ENCODE measurements at regions not wholly inside any gene's neighbourhood (a gene's known extent, or its start where the extent isn't known, plus 50 kb on each side); places are given as distances from the start of the nearest gene placed in this dataset.

GRCh38 chr4:43837604-43838003 is 611.0 kb downstream of the KCTD8 start:
- DNase-seq = no peak

GRCh38 chr4:43842594-43842993 is 606.0 kb downstream of the KCTD8 start:
- DNase-seq = no peak

GRCh38 chr4:43843501-43843900 is 605.1 kb downstream of the KCTD8 start:
- DNase-seq = no peak

GRCh38 chr4:43846111-43846587 is 602.5 kb downstream of the KCTD8 start:
- no peak for DNase-seq

- no peak for DNase-seq
These were observed 594.9 kb downstream of the KCTD8 start for GRCh38 chr4:43853565-43854264.

- DNase-seq = no peak
These were observed 593.3 kb downstream of the KCTD8 start for GRCh38 chr4:43855283-43855682.

- DNase-seq = no peak
These were observed 583.9 kb downstream of the KCTD8 start for GRCh38 chr4:43864616-43865146.

- DNase-seq = no peak
These were observed 580.7 kb downstream of the KCTD8 start for GRCh38 chr4:43867908-43868307.

- no peak for DNase-seq
These were observed 573.0 kb downstream of the KCTD8 start for GRCh38 chr4:43875655-43876054.

- DNase-seq = no peak
These were observed 566.1 kb downstream of the KCTD8 start for GRCh38 chr4:43882470-43882869.

- DNase-seq = no peak
These were observed 562.4 kb downstream of the KCTD8 start for GRCh38 chr4:43886196-43886595.

- no peak for DNase-seq
These were observed 549.8 kb downstream of the KCTD8 start for GRCh38 chr4:43898836-43899235.

- DNase-seq = no peak
These were observed 545.2 kb downstream of the KCTD8 start for GRCh38 chr4:43903456-43903855.

- no peak for DNase-seq
These were observed 530.2 kb downstream of the KCTD8 start for GRCh38 chr4:43918377-43918776.

GRCh38 chr4:43932448-43932847 is 516.2 kb downstream of the KCTD8 start:
- no peak for DNase-seq

GRCh38 chr4:43943998-43944397 is 504.6 kb downstream of the KCTD8 start:
- DNase-seq = no peak

GRCh38 chr4:43959976-43960375 is 488.6 kb downstream of the KCTD8 start:
- no peak for DNase-seq

GRCh38 chr4:43968011-43968410 is 480.6 kb downstream of the KCTD8 start:
- no peak for DNase-seq

GRCh38 chr4:43983610-43984009 is 465.0 kb downstream of the KCTD8 start:
- DNase-seq = no peak

GRCh38 chr4:43987331-43987944 is 461.2 kb downstream of the KCTD8 start:
- no peak for DNase-seq

GRCh38 chr4:43990551-43990950 is 458.1 kb downstream of the KCTD8 start:
- DNase-seq = no peak

GRCh38 chr4:43990963-43991362 is 457.6 kb downstream of the KCTD8 start:
- DNase-seq = no peak

- DNase-seq = no peak
These were observed 456.1 kb downstream of the KCTD8 start for GRCh38 chr4:43992552-43992951.

- DNase-seq = no peak
These were observed 455.3 kb downstream of the KCTD8 start for GRCh38 chr4:43993196-43993902.

Data from NCI-H2081 treated with DMSO at 0.1 percent for 48 hours (cell line).